G401 (cell line): ENCODE measurements at regions not wholly inside any gene's neighbourhood (a gene's known extent, or its start where the extent isn't known, plus 50 kb on each side); places are given as distances from the start of the nearest gene placed in this dataset.

Experiments used
- DNase-seq: peaks from one replicate; pipeline ENCODE4 v3.0.0-alpha.2; 2015; ENCODE audit warnings: low spot score
- in situ Hi-C: cut with HindIII; loops from 2 replicates; pipeline ENCODE4 v1.10.0; 2016; ENCODE audit warnings: low sequenced_read_pairs, mixed read lengths

GRCh38 chr19:46546194-46546896 is 50.7 kb upstream of the PNMA8B start:
- in situ Hi-C loops: loop anchor here (25.0 kb wide), 1 partner anchor 141 kb away; no protein-coding TSS in a partner anchor
- DNase-seq: no peak

- in situ Hi-C loops: no loop called here
- no peak for DNase-seq
These were observed 50.4 kb upstream of the CALM3 start for GRCh38 chr19:46550684-46551083.

GRCh38 chr19:46551164-46551563 is 50.0 kb upstream of the CALM3 start:
- in situ Hi-C loops: no loop called here
- DNase-seq: no peak
